ENCODE measurements at regions not wholly inside any gene's neighbourhood (a gene's known extent, or its start where the extent isn't known, plus 50 kb on each side); places are given as distances from the start of the nearest gene placed in this dataset.

- TF ChIP-seq CTCF (IDR thresholded peaks at IDR 0.05) (no peak), ZFX (IDR thresholded peaks at IDR 0.05; ENCODE audit: borderline replicate concordance) (no peak)
Measured at GRCh38 chr11:70487756-70488155, 89.4 kb downstream of the CTTN start.
